GM23338 (cell line): ENCODE measurements at regions not wholly inside any gene's neighbourhood (a gene's known extent, or its start where the extent isn't known, plus 50 kb on each side); places are given as distances from the start of the nearest gene placed in this dataset.

Experiments
- ATAC-seq: fragments of 200-7000 bp; cut with Tn5 transposase; 3 replicates; pipeline ENCODE4 v1.9.1; 2020
- DNase-seq: peaks from one replicate; pipeline ENCODE4 v3.0.0-alpha.2; 2015; ENCODE audit warnings: low spot score
- H2AFZ ChIP-seq: fragments of 200-600 bp; sonication (generic); 2 replicates; pipeline ENCODE4 v1.8.0; 2016; ENCODE audit warnings: antibody characterized with exemption, mild to moderate bottlenecking, moderate library complexity
- H3F3A ChIP-seq: fragments of 200-600 bp; sonication (generic); replicated peaks from 2 replicates; pipeline ENCODE4 v1.8.0; 2017; ENCODE audit warnings: antibody characterized with exemption, mixed run types, low read depth
- H3K27ac ChIP-seq: fragments of 200-600 bp; sonication (generic); 2 replicates; pipeline ENCODE4 v1.6.1; 2016; ENCODE audit warnings: low read depth
- H3K27me3 ChIP-seq: fragments of 200-600 bp; sonication (generic); 2 replicates; pipeline ENCODE4 v1.8.0; 2016; ENCODE audit warnings: mild to moderate bottlenecking, mixed run types, moderate library complexity; ENCODE audit not compliant: insufficient read depth
- H3K36me3 ChIP-seq: fragments of 200-600 bp; sonication (generic); 2 replicates; pipeline ENCODE4 v1.8.0; 2016; ENCODE audit warnings: mild to moderate bottlenecking; ENCODE audit not compliant: insufficient read depth
- H3K4me1 ChIP-seq: fragments of 200-600 bp; sonication (generic); 2 replicates; pipeline ENCODE4 v1.8.0; 2016; ENCODE audit warnings: mild to moderate bottlenecking, moderate library complexity; ENCODE audit not compliant: insufficient read depth
- H3K4me2 ChIP-seq: fragments of 200-600 bp; sonication (generic); 2 replicates; pipeline ENCODE4 v1.7.1; 2017; ENCODE audit warnings: mixed run types
- H3K4me3 ChIP-seq: fragments of 200-600 bp; sonication (generic); 2 replicates; pipeline ENCODE4 v1.6.1; 2016; ENCODE audit warnings: mixed run types
- H3K79me2 ChIP-seq: fragments of 200-600 bp; sonication (generic); replicated peaks from 2 replicates; pipeline ENCODE4 v1.8.0; 2017; ENCODE audit warnings: mild to moderate bottlenecking; ENCODE audit not compliant: insufficient read depth
- H3K9me2 ChIP-seq: fragments of 200-600 bp; sonication (generic); 2 replicates; pipeline ENCODE4 v1.8.0; 2017; ENCODE audit not compliant: insufficient read depth
- H4K20me1 ChIP-seq: fragments of 200-600 bp; sonication (generic); replicated peaks from 2 replicates; pipeline ENCODE4 v1.8.0; 2017; ENCODE audit warnings: mild to moderate bottlenecking; ENCODE audit not compliant: insufficient read depth
- H3K27ac Mint-ChIP-seq: 2 replicates; pipeline ENCODE4 v1.8.0; 2020; ENCODE audit warnings: inconsistent platforms, mild to moderate bottlenecking, moderate library complexity, mixed read lengths
- H3K27me3 Mint-ChIP-seq: 3 replicates; pipeline ENCODE4 v1.8.0; 2022; ENCODE audit warnings: low read depth, mild to moderate bottlenecking, moderate library complexity, mixed read lengths, inconsistent platforms; ENCODE audit not compliant: insufficient read depth, poor library complexity
- H3K36me3 Mint-ChIP-seq: 3 replicates; pipeline ENCODE4 v1.8.0; 2021; ENCODE audit warnings: low read depth, mild to moderate bottlenecking, inconsistent platforms, moderate library complexity, mixed read lengths
- H3K4me1 Mint-ChIP-seq: 3 replicates; pipeline ENCODE4 v1.8.0; 2020; ENCODE audit warnings: mild to moderate bottlenecking, inconsistent platforms, mixed read lengths
- H3K4me3 Mint-ChIP-seq: 3 replicates; pipeline ENCODE4 v1.8.0; 2021; ENCODE audit warnings: moderate library complexity, mild to moderate bottlenecking, inconsistent platforms, mixed read lengths
- H3K9me3 Mint-ChIP-seq: 3 replicates; pipeline ENCODE4 v1.8.0; 2020; ENCODE audit warnings: moderate library complexity, mild to moderate bottlenecking, inconsistent platforms, mixed read lengths
- CREB1 ChIP-seq: fragments of 250-450 bp; sonication (Bioruptor Pico); IDR thresholded peaks from 2 replicates; pipeline ENCODE4 v1.5.0; 2020; ENCODE audit warnings: low read depth, mild to moderate bottlenecking, moderate library complexity
- EZH2 ChIP-seq: fragments of 200-600 bp; sonication (generic); IDR thresholded peaks from one replicate; pipeline ENCODE4 v1.8.0; 2017; ENCODE audit warnings: antibody characterized with exemption, mild to moderate bottlenecking, low read depth; ENCODE audit not compliant: unreplicated experiment
- EZH2phosphoT487 ChIP-seq: fragments of 200-600 bp; sonication (generic); IDR thresholded peaks from one replicate; pipeline ENCODE4 v1.8.1; 2018; ENCODE audit warnings: antibody characterized with exemption; ENCODE audit not compliant: unreplicated experiment
- JUNB ChIP-seq: IDR thresholded peaks from one replicate; pipeline ENCODE4 v1.6.1; 2016; ENCODE audit warnings: antibody characterized with exemption; ENCODE audit not compliant: unreplicated experiment
- NANOG ChIP-seq: IDR thresholded peaks from 2 replicates; pipeline ENCODE4 v1.6.1; 2016; ENCODE audit warnings: antibody characterized with exemption, borderline replicate concordance
- POLR2AphosphoS5 ChIP-seq: IDR thresholded peaks from 2 replicates; pipeline ENCODE4 v1.6.1; 2016; ENCODE audit warnings: antibody characterized with exemption, low read depth
- STAT1 ChIP-seq: IDR thresholded peaks from one replicate; pipeline ENCODE4 v1.6.1; 2016; ENCODE audit warnings: antibody characterized with exemption; ENCODE audit not compliant: unreplicated experiment
- ZNF114 ChIP-seq: fragments of 250-450 bp; sonication (Bioruptor Pico); IDR thresholded peaks from 2 replicates; pipeline ENCODE4 v1.5.0; 2020; ENCODE audit warnings: mild to moderate bottlenecking, moderate library complexity
- ZNF331 ChIP-seq: fragments of 250-450 bp; sonication (Bioruptor Pico); IDR thresholded peaks from 2 replicates; pipeline ENCODE4 v1.5.0; 2020; ENCODE audit warnings: low read depth, mild to moderate bottlenecking, moderate library complexity
- TF ChIP-seq, protein P1 (sequence below): IDR thresholded peaks from one replicate; pipeline ENCODE4 v1.6.1; 2018; ENCODE audit warnings: antibody characterized with exemption; ENCODE audit not compliant: unreplicated experiment
- TF ChIP-seq, protein P2 (sequence below): IDR thresholded peaks from 2 replicates; pipeline ENCODE4 v1.6.1; 2016; ENCODE audit warnings: antibody characterized with exemption
- TF ChIP-seq, protein P3 (sequence below): fragments of 250-450 bp; sonication (Bioruptor Pico); IDR thresholded peaks from 2 replicates; pipeline ENCODE4 v1.5.0; 2020; ENCODE audit warnings: mild to moderate bottlenecking, moderate library complexity

DNA sequence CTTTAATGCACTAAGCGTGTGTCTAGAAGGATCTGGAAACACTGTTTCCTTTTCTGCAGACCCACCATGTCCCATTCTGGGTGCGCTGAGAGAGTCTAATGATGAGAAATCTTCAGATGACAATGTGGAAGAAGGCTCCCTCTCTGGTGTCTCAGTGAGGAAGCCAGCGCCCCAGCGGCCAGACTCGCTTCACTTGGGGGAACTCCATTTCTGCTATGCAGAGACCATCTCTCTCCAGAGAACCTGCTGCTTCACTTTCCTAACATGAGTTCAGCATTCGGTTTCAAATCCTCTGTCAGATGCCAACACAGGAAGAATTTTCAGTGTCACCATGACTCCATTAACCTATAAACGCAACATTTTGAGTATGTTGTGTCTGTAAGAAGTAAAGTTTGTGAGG is 121.8 kb downstream of the SYF2 start:
- Mint-ChIP-seq H3K27ac (no peak overlapping the region), H3K4me3 (no peak overlapping the region), H3K36me3 (peaks cover 6% of the 10 kb centered on the region; the same call in 2 of the 3 replicates), H3K4me1 (no peaks in the 10 kb centered on the region), H3K27me3 (peaks cover 2% of the 10 kb centered on the region), H3K9me3 (peaks cover 13% of the 10 kb centered on the region)
- Histone ChIP-seq H2AFZ (no peak overlapping the region), H3K9me2 (no peaks in the 10 kb centered on the region), H3K36me3 (no peaks in the 10 kb centered on the region), H3K27me3 (no peaks in the 10 kb centered on the region), H3F3A (no peaks in the 10 kb centered on the region), H3K4me3 (no peak overlapping the region), H3K4me2 (no peak overlapping the region), H3K27ac (no peak overlapping the region), H4K20me1 (no peaks in the 10 kb centered on the region), H3K79me2 (no peaks in the 10 kb centered on the region), H3K4me1 (no peaks in the 10 kb centered on the region)
- DNase-seq: no peak
- TF ChIP-seq NANOG: no peak
- no peak for ATAC-seq

DNA sequence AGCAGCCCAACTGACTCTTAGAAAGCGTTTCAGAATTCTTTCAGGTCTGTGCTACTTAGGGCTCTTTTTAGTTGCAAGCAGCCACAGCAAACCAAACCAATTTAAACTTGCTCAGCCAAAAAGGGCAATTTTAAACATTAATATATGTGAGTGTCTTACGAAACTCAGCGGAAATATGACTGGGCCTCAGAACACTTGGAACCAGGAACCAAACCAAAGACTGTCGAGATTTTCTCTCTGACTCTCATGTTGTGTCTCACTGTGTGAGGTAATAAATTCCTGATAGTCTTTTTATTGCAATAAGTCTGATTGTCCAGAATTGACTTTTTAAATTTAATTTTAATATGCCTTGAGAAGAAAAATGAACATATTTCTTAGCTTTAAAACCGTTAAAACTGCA is 122.3 kb downstream of the SYF2 start:
- Histone ChIP-seq H2AFZ (no peak overlapping the region), H3K27ac (no peak overlapping the region), H3K4me2 (no peak overlapping the region), H3K4me1 (no peaks in the 10 kb centered on the region), H3K27me3 (no peaks in the 10 kb centered on the region), H3K36me3 (no peaks in the 10 kb centered on the region), H3K79me2 (no peaks in the 10 kb centered on the region), H3K9me2 (no peaks in the 10 kb centered on the region), H3F3A (no peaks in the 10 kb centered on the region), H4K20me1 (no peaks in the 10 kb centered on the region), H3K4me3 (no peak overlapping the region)
- DNase-seq (no peak), ATAC-seq (no peak)
- Mint-ChIP-seq H3K9me3 (peaks cover 13% of the 10 kb centered on the region), H3K36me3 (peaks cover 6% of the 10 kb centered on the region; the same call in 2 of the 3 replicates), H3K27me3 (peaks cover 2% of the 10 kb centered on the region), H3K4me3 (no peak overlapping the region), H3K4me1 (0 out of 3 replicates have a peak, but pooled peaks cover under 1% of the 10 kb centered on the region), H3K27ac (no peak overlapping the region)
- TF ChIP-seq ZNF114 (CRISPR knock-in tag): no peak
- TF ChIP-seq EZH2: no peak
- TF ChIP-seq, protein P1, sequence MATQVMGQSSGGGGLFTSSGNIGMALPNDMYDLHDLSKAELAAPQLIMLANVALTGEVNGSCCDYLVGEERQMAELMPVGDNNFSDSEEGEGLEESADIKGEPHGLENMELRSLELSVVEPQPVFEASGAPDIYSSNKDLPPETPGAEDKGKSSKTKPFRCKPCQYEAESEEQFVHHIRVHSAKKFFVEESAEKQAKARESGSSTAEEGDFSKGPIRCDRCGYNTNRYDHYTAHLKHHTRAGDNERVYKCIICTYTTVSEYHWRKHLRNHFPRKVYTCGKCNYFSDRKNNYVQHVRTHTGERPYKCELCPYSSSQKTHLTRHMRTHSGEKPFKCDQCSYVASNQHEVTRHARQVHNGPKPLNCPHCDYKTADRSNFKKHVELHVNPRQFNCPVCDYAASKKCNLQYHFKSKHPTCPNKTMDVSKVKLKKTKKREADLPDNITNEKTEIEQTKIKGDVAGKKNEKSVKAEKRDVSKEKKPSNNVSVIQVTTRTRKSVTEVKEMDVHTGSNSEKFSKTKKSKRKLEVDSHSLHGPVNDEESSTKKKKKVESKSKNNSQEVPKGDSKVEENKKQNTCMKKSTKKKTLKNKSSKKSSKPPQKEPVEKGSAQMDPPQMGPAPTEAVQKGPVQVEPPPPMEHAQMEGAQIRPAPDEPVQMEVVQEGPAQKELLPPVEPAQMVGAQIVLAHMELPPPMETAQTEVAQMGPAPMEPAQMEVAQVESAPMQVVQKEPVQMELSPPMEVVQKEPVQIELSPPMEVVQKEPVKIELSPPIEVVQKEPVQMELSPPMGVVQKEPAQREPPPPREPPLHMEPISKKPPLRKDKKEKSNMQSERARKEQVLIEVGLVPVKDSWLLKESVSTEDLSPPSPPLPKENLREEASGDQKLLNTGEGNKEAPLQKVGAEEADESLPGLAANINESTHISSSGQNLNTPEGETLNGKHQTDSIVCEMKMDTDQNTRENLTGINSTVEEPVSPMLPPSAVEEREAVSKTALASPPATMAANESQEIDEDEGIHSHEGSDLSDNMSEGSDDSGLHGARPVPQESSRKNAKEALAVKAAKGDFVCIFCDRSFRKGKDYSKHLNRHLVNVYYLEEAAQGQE: no peak
- no peak for TF ChIP-seq JUNB
- no peak for TF ChIP-seq ZNF331 (CRISPR knock-in tag)
- no peak for TF ChIP-seq EZH2phosphoT487
- no peak for TF ChIP-seq STAT1
- no peak for TF ChIP-seq CREB1 (CRISPR knock-in tag)
- TF ChIP-seq, protein P2, sequence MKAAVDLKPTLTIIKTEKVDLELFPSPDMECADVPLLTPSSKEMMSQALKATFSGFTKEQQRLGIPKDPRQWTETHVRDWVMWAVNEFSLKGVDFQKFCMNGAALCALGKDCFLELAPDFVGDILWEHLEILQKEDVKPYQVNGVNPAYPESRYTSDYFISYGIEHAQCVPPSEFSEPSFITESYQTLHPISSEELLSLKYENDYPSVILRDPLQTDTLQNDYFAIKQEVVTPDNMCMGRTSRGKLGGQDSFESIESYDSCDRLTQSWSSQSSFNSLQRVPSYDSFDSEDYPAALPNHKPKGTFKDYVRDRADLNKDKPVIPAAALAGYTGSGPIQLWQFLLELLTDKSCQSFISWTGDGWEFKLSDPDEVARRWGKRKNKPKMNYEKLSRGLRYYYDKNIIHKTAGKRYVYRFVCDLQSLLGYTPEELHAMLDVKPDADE: no peak
- TF ChIP-seq, protein P3, sequence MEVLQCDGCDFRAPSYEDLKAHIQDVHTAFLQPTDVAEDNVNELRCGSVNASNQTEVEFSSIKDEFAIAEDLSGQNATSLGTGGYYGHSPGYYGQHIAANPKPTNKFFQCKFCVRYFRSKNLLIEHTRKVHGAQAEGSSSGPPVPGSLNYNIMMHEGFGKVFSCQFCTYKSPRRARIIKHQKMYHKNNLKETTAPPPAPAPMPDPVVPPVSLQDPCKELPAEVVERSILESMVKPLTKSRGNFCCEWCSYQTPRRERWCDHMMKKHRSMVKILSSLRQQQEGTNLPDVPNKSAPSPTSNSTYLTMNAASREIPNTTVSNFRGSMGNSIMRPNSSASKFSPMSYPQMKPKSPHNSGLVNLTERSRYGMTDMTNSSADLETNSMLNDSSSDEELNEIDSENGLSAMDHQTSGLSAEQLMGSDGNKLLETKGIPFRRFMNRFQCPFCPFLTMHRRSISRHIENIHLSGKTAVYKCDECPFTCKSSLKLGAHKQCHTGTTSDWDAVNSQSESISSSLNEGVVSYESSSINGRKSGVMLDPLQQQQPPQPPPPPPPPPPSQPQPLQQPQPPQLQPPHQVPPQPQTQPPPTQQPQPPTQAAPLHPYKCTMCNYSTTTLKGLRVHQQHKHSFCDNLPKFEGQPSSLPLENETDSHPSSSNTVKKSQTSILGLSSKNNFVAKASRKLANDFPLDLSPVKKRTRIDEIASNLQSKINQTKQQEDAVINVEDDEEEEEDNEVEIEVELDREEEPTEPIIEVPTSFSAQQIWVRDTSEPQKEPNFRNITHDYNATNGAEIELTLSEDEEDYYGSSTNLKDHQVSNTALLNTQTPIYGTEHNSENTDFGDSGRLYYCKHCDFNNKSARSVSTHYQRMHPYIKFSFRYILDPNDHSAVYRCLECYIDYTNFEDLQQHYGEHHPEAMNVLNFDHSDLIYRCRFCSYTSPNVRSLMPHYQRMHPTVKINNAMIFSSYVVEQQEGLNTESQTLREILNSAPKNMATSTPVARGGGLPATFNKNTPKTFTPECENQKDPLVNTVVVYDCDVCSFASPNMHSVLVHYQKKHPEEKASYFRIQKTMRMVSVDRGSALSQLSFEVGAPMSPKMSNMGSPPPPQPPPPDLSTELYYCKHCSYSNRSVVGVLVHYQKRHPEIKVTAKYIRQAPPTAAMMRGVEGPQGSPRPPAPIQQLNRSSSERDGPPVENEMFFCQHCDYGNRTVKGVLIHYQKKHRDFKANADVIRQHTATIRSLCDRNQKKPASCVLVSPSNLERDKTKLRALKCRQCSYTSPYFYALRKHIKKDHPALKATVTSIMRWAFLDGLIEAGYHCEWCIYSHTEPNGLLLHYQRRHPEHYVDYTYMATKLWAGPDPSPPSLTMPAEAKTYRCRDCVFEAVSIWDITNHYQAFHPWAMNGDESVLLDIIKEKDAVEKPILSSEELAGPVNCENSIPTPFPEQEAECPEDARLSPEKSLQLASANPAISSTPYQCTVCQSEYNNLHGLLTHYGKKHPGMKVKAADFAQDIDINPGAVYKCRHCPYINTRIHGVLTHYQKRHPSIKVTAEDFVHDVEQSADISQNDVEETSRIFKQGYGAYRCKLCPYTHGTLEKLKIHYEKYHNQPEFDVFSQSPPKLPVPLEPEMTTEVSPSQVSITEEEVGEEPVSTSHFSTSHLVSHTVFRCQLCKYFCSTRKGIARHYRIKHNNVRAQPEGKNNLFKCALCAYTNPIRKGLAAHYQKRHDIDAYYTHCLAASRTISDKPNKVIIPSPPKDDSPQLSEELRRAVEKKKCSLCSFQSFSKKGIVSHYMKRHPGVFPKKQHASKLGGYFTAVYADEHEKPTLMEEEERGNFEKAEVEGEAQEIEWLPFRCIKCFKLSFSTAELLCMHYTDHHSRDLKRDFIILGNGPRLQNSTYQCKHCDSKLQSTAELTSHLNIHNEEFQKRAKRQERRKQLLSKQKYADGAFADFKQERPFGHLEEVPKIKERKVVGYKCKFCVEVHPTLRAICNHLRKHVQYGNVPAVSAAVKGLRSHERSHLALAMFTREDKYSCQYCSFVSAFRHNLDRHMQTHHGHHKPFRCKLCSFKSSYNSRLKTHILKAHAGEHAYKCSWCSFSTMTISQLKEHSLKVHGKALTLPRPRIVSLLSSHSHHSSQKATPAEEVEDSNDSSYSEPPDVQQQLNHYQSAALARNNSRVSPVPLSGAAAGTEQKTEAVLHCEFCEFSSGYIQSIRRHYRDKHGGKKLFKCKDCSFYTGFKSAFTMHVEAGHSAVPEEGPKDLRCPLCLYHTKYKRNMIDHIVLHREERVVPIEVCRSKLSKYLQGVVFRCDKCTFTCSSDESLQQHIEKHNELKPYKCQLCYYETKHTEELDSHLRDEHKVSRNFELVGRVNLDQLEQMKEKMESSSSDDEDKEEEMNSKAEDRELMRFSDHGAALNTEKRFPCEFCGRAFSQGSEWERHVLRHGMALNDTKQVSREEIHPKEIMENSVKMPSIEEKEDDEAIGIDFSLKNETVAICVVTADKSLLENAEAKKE (CRISPR knock-in tag): no peak
- no peak for TF ChIP-seq POLR2AphosphoS5
